ENCODE measurements at regions not wholly inside any gene's neighbourhood (a gene's known extent, or its start where the extent isn't known, plus 50 kb on each side); places are given as distances from the start of the nearest gene placed in this dataset.

DNA sequence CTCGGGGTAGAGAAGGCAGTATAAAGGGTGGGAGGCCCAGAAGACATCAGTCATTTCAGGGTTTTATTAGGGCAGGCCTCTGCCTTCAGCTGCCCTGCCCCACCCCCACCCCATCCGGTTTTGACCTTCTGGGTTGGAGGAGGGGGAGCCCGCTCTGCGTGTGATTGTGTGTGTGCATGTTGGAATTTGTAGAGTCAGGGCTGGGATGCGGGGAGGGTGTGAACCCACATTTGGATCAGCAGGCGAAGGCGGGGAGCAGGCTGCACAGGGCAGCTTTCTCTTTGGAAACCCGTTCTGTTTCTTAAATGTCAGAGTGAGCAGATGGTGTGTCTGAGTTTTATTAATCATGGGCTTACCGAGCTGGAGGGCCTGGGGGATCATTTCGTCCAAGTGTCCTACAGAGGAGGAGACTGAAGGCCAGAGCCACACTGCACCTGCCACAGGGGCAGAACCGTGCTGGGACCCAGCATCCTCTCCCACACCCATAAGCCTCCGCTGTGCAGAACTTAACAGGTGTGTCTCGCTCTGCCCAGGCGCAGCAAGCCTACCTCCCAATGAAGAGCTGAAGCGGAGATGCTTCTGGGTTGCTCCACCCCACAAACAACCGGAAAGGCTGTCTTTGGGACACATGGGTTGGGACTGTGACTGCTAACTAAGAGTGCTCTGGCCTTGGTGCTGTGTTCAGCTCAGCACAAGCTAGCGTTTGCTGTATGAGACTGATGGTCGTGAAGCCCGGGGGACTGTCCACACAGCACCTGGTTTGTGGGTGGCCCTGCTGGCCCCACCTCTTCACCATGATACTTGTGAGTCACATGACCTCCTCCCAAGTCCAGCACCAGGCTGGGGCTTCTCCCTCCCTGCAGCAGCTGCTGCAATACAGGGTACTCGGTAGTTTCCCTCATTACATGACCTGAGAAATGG, 70.9 kb upstream of the GSE1 start:
- TF ChIP-seq EZH2 (IDR thresholded peaks at IDR 0.05; ENCODE audit: insufficient read depth, low read length): no peak
- TF ChIP-seq, protein P1, sequence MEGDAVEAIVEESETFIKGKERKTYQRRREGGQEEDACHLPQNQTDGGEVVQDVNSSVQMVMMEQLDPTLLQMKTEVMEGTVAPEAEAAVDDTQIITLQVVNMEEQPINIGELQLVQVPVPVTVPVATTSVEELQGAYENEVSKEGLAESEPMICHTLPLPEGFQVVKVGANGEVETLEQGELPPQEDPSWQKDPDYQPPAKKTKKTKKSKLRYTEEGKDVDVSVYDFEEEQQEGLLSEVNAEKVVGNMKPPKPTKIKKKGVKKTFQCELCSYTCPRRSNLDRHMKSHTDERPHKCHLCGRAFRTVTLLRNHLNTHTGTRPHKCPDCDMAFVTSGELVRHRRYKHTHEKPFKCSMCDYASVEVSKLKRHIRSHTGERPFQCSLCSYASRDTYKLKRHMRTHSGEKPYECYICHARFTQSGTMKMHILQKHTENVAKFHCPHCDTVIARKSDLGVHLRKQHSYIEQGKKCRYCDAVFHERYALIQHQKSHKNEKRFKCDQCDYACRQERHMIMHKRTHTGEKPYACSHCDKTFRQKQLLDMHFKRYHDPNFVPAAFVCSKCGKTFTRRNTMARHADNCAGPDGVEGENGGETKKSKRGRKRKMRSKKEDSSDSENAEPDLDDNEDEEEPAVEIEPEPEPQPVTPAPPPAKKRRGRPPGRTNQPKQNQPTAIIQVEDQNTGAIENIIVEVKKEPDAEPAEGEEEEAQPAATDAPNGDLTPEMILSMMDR (IDR thresholded peaks at IDR 0.05; ENCODE audit: insufficient read depth, low read depth, low read length): no peak
